Stimulated activated CD4-positive, alpha-beta T cell treated with anti-CD3 and anti-CD28 coated beads, Interleukin-2, amount 100 ng/mL, for 4 hours (primary cell): ENCODE measurements at regions not wholly inside any gene's neighbourhood (a gene's known extent, or its start where the extent isn't known, plus 50 kb on each side); places are given as distances from the start of the nearest gene placed in this dataset.
"Not testable (repeated sequence)": the region's sequence is repeated elsewhere in the genome, so short reads cannot be mapped to it uniquely, and the experiment has no call there.

Experiments
- DNase-seq: peaks from one replicate; pipeline ENCODE4 v3.0.0-alpha.2; 2020; ENCODE audit warnings: low read depth

GRCh38 chr21:14058566-14058965 is 152.2 kb downstream of the LIPI start:
- no peak for DNase-seq

DNA sequence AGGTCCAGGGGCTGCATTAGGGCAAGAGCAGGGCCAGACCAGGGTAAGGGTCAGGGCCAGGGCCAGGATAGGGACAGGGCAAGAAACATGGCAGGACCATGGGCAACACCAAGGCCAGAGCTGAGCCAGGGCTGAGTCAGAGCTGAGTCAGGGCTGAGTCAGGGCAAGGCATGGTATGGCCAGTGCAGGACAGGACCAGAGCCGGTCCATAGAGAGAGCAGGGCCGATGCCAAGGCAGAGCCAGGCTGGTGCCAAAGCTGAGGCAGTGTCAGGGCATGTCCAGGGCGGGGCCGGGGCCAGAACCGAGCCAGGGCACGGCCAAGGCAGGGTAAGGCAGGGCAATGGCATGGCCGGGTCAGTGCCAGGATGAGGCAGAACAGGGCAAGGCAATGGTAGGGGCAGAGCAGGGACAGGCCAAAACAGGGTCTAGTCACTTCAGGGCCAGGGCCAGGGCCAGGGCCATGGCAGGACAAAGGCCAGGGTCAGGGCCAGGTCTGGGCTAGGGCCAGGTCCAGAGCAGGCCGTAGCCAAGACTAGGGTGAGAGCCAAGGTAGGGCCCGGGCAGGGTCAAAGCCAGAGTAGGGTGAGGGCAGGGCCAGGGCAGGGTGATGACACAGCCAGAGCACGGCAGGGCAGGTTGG is 152.8 kb downstream of the LIPI start:
- not testable (repeated sequence) for DNase-seq

DNA sequence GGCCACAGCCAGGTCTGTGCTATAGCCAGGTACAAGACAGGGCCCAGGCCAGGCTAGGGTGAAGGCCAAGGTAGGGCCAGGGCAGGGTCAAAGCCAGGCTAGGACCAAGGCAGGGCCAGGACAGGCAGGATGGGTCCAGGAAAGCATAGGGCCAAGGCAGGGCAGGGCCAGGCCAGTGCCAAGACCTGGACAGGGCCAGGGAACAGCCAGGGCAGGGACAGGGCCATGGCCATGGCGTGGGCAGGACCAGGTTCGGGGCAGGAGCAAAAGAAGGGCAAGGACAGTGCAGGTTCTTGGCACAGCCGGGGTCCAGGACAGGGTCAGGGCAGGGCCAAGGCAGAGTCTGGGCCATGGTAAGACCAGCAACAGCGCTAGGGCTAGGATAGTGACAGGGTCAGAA is 153.4 kb downstream of the LIPI start:
- no peak for DNase-seq

DNA sequence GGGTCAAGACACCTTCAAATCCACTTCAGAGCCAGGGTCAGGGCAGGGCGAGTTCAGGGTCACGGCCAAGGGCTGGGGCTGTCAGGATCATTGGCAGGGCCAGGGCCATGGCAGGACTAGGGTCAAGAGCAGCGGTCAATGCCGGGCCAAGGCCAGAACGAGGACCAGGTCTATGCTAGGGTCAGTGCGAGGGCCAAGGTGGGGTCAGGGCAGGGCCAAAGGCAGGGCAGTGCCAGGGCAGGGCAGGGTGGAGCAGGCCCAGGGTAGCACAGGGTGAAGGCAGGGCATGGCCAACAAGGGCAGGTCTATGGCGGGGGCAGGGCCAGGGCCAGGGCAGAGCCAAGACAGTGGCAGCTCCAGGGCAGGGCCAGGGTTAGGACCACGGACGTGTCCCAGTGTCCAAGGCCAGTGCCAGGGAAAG is 154.0 kb downstream of the LIPI start:
- DNase-seq = no peak

GRCh38 chr21:14055746-14056515 is 154.8 kb downstream of the LIPI start:
- DNase-seq = not testable (repeated sequence)

DNA sequence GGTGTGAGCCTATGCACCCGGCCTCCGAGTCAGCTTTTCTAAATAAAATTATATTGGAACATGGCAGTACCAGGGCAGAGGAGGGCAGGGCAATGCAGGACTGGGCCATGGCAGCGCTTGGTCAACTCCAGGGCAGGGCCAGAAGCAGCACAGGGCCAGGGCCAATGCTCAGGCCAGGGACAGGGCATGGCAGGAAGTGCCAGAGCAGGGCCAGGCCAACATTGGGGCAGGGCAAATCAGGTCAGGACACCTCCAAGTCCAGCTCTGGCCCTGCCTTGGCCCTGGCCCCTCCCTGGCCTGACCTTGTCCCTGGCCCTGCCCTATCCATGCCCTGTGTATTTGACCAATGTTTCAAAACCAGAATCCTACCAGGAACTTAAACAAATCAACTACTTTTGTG is 156.1 kb downstream of the LIPI start:
- DNase-seq = no peak

DNA sequence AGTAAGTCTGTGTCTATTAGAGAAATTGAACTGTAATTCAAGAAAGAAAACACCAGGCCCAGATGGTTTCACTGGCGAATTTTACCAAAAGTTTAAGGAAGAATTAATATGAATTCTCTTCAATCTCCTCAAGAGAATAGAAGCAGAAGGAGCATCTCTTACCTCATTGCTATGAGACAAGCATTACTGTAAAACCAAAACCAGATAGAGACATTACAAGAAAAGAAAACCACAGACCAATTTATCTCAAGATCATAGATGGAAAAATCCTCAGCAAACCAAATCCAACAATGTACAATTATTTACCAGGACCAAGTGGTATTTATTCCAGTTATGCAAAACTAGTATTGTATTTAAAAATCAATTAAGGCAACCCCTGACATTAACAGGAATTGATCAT is 160.6 kb downstream of the LIPI start:
- no peak for DNase-seq

GRCh38 chr21:14046401-14046800 is 164.4 kb downstream of the LIPI start:
- DNase-seq = no peak

DNA sequence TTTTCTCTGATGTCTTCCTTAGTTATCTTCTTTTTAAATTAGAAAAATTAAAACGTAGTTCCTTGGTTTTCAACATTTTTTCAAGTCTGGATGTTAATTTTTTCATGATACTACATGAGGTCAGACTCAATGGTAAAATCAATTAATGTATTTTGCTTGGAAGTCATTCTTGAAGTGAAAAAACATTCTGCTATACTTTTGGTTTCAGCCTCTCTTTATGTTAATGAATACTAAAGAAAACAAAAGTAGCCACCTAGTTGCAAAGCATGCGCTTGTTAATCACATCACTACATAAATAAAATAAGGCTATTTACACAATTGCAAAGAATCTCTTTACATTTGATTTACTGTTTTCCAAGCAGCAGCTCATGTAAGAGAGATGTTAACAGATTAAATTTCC is 170.4 kb downstream of the LIPI start:
- no peak for DNase-seq

DNA sequence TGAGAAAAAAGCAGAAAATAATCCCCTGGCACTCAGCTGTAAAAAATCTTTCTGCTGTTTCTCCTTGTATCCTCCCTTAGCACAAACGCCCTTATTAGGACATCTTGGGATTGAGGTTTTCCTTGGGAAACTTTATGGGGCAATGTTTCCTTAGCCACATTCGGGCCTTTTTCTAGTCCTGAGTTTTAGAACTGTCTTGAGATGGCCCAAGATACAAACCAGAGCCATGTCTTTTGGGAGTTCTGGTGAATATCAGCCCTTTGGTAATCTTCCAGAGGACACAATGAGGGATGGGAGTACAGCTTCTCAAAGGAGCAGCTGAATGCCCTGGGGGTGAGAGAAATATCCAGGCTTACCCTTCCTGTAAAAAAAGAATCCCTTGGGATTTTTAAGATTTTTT is 182.1 kb downstream of the LIPI start:
- DNase-seq = not testable (repeated sequence)

GRCh38 chr21:14027235-14027869 is 183.4 kb downstream of the LIPI start:
- peak; percentile 74 for DNase-seq

GRCh38 chr21:14020108-14020507 is 190.6 kb downstream of the LIPI start:
- DNase-seq = not testable (repeated sequence)

GRCh38 chr21:14015841-14016240 is 194.9 kb downstream of the LIPI start:
- DNase-seq = not testable (repeated sequence)

DNA sequence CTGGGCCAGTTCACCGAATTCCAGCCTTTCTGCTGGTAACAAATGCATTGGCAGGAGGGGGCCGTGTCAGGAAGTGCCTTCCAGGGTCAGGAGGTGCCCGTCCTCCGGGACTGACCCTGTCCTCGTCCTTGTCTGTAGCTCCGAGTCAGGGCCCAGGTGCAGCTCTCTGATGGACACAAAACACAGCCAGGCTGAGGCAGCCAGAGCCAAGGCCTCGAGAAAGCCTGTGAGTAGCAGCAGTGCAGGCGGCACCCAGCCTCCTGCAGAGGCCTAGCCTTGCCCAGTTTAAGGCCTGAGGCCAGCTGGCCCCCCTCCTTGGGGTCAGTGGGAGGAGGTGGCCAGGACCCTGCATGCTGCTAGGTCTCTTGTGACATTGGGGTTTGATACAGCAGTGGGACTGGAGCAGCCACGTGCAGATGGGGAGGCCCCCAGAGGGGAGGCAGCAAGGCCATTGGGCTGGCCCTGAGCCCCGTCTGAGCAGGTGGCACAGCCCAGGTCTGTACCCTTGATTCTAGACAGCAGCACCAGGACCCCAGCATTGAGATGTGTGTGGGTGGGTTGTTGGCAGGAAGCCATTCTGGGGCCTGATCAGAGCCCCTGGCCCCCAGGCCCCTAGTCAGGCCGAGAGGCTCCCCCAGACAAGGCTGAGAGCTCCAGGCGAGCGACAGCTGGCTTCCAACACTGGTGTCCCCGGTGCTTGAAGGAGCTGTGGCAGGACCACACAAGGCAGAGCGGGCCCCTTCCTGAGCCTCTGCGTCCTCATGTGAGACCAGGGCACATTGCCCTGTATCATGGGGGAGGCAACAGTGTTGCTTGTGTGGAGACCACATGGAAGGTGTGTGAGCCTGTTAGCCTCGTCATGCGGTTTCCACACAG is 196.9 kb downstream of the LIPI start:
- DNase-seq = not testable (repeated sequence)

DNA sequence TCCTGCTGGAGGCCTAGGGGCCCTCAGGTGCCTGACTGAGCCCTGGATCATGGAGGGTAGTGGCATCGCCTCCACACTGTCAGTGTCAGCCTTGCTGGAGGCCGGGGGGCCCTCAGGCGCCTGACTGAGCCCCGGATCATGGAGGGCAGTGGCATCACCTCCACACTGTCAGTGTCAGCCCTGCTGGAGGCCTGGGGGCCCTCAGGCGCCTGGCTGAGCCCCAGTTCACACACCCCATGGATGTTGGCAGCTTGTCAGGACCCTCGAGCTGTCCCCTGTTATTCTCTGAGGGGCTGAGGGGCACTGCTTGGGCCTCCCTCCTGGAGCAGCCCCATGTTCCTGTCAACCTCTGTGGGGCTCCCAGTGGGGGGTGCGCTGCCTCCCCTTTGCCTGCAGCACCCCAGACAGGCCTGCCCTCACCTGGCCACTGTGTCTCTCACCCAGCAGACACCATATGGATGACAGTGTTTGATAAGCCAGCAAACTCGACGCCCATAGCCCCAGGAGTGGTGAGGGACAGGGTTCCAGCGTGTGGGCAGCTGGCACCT is 197.6 kb downstream of the LIPI start:
- no peak for DNase-seq

DNA sequence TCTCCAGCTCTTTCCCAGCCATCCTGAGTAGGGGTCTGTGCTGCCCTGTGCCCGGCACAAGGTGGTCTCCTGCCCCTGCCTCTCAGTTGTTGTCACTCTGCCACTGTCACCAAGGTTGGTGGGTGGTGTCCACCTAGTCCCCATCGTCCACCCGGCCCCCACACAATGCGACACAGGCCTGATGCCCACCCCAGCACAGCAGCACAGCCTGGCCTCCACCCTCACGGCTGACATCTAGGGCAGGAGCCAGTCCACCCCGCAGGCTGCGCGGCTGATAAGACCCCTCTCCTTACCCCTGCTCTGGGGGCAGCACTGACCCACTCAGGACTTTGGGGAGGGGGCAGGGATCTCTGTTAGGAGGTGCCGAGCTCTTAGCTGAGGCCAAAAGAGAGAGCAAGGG is 198.3 kb downstream of the LIPI start:
- DNase-seq = no peak

GRCh38 chr21:14011751-14012150 is 199.0 kb downstream of the LIPI start:
- not testable (repeated sequence) for DNase-seq

DNA sequence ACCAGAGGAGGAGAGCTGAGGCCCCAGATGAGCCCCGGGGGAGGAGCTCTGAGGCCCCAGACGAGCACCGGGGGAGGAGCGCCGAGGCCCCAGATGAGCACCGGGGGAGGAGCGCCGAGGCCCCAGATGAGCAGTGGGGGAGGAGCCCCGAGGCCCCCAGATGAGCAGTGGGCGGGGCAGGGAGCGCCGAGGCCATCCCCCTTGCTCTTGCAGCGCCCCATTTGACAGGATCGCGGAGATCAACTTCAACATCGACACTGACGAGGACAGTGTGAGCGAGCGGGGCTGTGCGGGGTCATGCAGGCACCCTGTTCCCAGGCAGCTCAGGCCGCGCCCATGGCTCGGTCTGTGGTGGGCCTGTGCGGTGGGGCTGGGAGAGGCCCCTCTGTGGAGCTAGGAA is 199.6 kb downstream of the LIPI start:
- not testable (repeated sequence) for DNase-seq

DNA sequence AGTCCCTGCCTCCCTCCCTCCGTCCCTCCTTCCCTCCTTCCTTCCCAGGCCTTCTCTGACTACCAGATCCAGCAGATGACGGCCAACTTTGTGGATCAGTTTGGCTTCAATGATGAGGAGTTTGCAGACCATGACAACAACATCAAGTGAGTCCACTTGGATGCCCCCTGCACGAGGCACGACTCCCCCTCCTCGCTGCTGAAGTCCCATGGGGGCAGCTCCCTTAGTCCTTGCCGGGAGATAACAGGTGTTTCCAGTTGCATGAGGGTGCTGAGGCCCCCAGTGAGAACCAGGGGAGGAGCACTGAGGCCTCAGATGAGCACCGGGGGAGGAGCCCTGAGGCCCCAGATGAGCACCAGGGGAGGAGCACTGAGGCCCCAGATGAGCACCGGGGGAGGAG is 200.0 kb downstream of the LIPI start:
- DNase-seq = no peak

DNA sequence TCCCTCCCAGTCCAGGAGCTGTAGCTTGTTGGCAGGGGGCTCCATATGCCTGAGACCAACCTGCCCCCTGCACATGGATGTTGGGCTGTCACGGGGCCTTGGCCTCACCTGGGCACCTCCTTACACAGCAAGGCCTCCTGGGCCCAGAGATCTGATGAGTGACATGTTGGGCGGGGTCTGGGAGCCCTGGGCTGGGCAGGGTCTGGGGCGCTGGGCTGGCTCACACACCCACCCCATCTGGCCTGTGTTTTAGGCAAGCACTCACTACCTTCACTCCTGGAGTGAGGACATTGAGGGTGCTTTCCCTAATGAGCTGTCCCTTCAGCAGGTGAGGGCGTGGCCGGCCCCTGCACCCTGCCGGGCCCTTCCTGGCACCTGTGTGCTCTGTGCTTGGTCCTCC is 200.8 kb downstream of the LIPI start:
- not testable (repeated sequence) for DNase-seq

DNA sequence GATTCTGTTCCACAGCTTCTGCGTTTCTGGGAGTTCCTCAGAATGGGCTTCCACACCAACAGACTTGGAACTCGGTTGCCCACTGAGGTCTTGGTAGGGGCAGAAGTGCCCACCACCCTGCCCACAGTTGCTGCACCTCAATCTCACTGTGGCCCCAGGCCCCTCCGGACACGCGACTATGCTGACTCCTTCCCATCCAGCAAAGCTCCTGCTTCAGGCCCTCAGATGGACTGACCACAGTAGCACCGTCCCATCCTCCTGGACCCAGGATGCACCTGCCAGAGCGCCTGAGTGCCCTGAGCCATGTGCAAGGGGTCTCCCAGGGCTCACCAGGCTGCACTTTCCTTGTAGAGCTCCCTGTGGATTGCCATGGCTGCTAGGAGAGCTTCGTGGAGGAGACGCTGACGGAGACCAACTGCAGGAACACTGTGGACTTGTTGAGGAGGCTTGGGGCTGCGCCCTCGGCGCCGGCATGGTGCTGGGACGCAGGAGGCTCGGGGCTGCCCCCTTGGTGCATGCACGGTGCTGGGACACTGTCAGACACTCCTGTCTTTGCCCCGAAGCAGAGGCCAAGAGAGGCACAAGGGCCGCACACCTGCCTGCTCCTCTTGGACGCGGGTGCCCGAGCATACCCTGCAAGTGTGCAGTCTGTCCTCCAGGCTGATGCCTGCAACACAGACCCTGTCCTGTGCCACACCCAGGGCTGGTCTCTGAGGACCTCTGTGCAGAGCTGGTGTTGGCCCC is 201.3 kb downstream of the LIPI start:
- not testable (repeated sequence) for DNase-seq
